ENCODE measurements at regions not wholly inside any gene's neighbourhood (a gene's known extent, or its start where the extent isn't known, plus 50 kb on each side); places are given as distances from the start of the nearest gene placed in this dataset.

- TF ChIP-seq POLR2A (IDR thresholded peaks at IDR 0.05; ENCODE audit: low read length) (no peak), GATA1 (IDR thresholded peaks at IDR 0.05; ENCODE audit: low read depth, low read length) (no peak)
Measured at GRCh38 chr3:104598848-104599511, 767.7 kb upstream of the ALCAM start.
